Mesendoderm (in vitro differentiated cells): ENCODE measurements at regions not wholly inside any gene's neighbourhood (a gene's known extent, or its start where the extent isn't known, plus 50 kb on each side); places are given as distances from the start of the nearest gene placed in this dataset.

Experiments
- DNase-seq: peaks from one replicate; pipeline ENCODE4 v3.0.0; 2013
- H2AK5ac ChIP-seq: 2 replicates; pipeline ENCODE4 v1.6.1; 2013; ENCODE audit warnings: low read length, inconsistent platforms
- H2BK120ac ChIP-seq: 2 replicates; pipeline ENCODE4 v1.6.1; 2013; ENCODE audit warnings: low read depth, mild to moderate bottlenecking, low read length, moderate library complexity, mixed read lengths
- H2BK15ac ChIP-seq: replicated peaks from 2 replicates; pipeline ENCODE4 v1.6.1; 2013; ENCODE audit warnings: low read depth, mild to moderate bottlenecking, moderate library complexity
- H2BK5ac ChIP-seq: 2 replicates; pipeline ENCODE4 v1.6.1; 2013; ENCODE audit warnings: low read length, inconsistent platforms
- H3K18ac ChIP-seq: 2 replicates; pipeline ENCODE4 v1.6.1; 2013; ENCODE audit warnings: mild to moderate bottlenecking, low read length, mixed read lengths
- H3K23ac ChIP-seq: one replicate; pipeline ENCODE4 v1.6.1; 2013; ENCODE audit warnings: low read length
- H3K27ac ChIP-seq: 2 replicates; pipeline ENCODE4 v1.5.1; 2013; ENCODE audit warnings: low read depth, mild to moderate bottlenecking, inconsistent platforms, low read length, moderate library complexity
- H3K27me3 ChIP-seq: 2 replicates; pipeline ENCODE4 v1.6.1; 2013; ENCODE audit warnings: low read length, control low read depth, mild to moderate bottlenecking, inconsistent platforms; ENCODE audit not compliant: insufficient read depth, poor library complexity
- H3K36me3 ChIP-seq: 2 replicates; pipeline ENCODE4 v1.6.1; 2013; ENCODE audit warnings: low read length, inconsistent platforms; ENCODE audit not compliant: control insufficient read depth, insufficient read depth
- H3K4ac ChIP-seq: one replicate; pipeline ENCODE4 v1.6.1; 2013; ENCODE audit warnings: low read depth, mild to moderate bottlenecking, low read length, moderate library complexity
- H3K4me1 ChIP-seq: 2 replicates; pipeline ENCODE4 v1.6.1; 2013; ENCODE audit warnings: low read depth, low read length, inconsistent platforms; ENCODE audit not compliant: control insufficient read depth
- H3K4me2 ChIP-seq: 2 replicates; pipeline ENCODE4 v1.6.1; 2013; ENCODE audit warnings: low read length
- H3K4me3 ChIP-seq: 2 replicates; pipeline ENCODE4 v1.5.1; 2013; ENCODE audit warnings: mild to moderate bottlenecking, low read length
- H3K56ac ChIP-seq: one replicate; pipeline ENCODE4 v1.6.1; 2013; ENCODE audit warnings: low read length
- H3K79me1 ChIP-seq: 2 replicates; pipeline ENCODE4 v1.6.1; 2013; ENCODE audit warnings: low read length, inconsistent platforms
- H3K79me2 ChIP-seq: 2 replicates; pipeline ENCODE4 v1.6.1; 2013; ENCODE audit warnings: mild to moderate bottlenecking, low read length; ENCODE audit not compliant: control insufficient read depth, insufficient read depth
- H3K9ac ChIP-seq: 2 replicates; pipeline ENCODE4 v1.6.1; 2013; ENCODE audit warnings: low read length, inconsistent platforms
- H4K5ac ChIP-seq: one replicate; pipeline ENCODE4 v1.6.1; 2013; ENCODE audit warnings: low read length
- H4K8ac ChIP-seq: one replicate; pipeline ENCODE4 v1.6.1; 2013; ENCODE audit warnings: low read depth, mild to moderate bottlenecking, control low read depth, low read length, moderate library complexity
- WGBS: extraction: QIAGEN DNeasy Blood & Tissue Kit; methylation state at CpG from one replicate; pipeline ENCODE4 v1.1.7; 2013; ENCODE audit warnings: low lambda C conversion rate, missing lambda C conversion rate; ENCODE audit not compliant: insufficient coverage; ENCODE audit errors: extremely low coverage; 5-methylcytosine and 5-hydroxymethylcytosine counted together

GRCh38 chr1:232225336-232226131, 404.4 kb downstream of the SIPA1L2 start:
- Histone ChIP-seq H3K18ac (peak overlapping the region; percentile 82), H3K27ac (no peak overlapping the region), H2BK120ac (peak overlapping the region; percentile 74), H3K79me1 (no peaks in the 10 kb centered on the region), H3K79me2 (no peaks in the 10 kb centered on the region), H3K4me1 (peaks cover 4% of the 10 kb centered on the region), H2AK5ac (no peak overlapping the region), H3K56ac (peak overlapping the region; percentile 4), H4K8ac (no peak overlapping the region), H3K4ac (no peak overlapping the region), H2BK5ac (no peak overlapping the region), H4K5ac (no peak overlapping the region), H3K4me2 (no peak overlapping the region), H3K9ac (no peak overlapping the region), H3K4me3 (no peak overlapping the region), H3K23ac (no peak overlapping the region), H3K36me3 (no peaks in the 10 kb centered on the region), H3K27me3 (no peaks in the 10 kb centered on the region), H2BK15ac (no peak overlapping the region)
- no CpG with 5 or more reads among the region's 13 CpGs for WGBS
- DNase-seq = peak; percentile 46

- no peak overlapping the region for H3K56ac ChIP-seq
These were observed 406.0 kb downstream of the SIPA1L2 start for GRCh38 chr1:232223887-232224286.

GRCh38 chr1:232223183-232223708, 406.7 kb downstream of the SIPA1L2 start:
- H3K36me3 ChIP-seq = no peaks in the 10 kb centered on the region
- no peak overlapping the region for H2BK120ac ChIP-seq
- peaks cover 4% of the 10 kb centered on the region for H3K4me1 ChIP-seq
- no peaks in the 10 kb centered on the region for H3K79me1 ChIP-seq
- no peak overlapping the region for H3K4me2 ChIP-seq
- H3K4ac ChIP-seq = no peak overlapping the region
- no peak overlapping the region for H3K23ac ChIP-seq
- H3K27me3 ChIP-seq = no peaks in the 10 kb centered on the region
- no peak overlapping the region for H3K18ac ChIP-seq
- no peak overlapping the region for H4K8ac ChIP-seq
- H3K79me2 ChIP-seq = no peaks in the 10 kb centered on the region
- no peak overlapping the region for H3K56ac ChIP-seq
- H2BK15ac ChIP-seq = no peak overlapping the region
- H2BK5ac ChIP-seq = no peak overlapping the region
- no CpG with 5 or more reads among the region's 2 CpGs for WGBS
- DNase-seq = no peak
- H3K27ac ChIP-seq = no peak overlapping the region
- H3K9ac ChIP-seq = no peak overlapping the region
- no peak overlapping the region for H3K4me3 ChIP-seq
- H2AK5ac ChIP-seq = no peak overlapping the region
- H4K5ac ChIP-seq = no peak overlapping the region

More at GRCh38 chr1:232223887-232224286, 406.0 kb downstream of the SIPA1L2 start:
- Histone ChIP-seq H3K27me3 (no peaks in the 10 kb centered on the region), H3K23ac (no peak overlapping the region), H2BK15ac (no peak overlapping the region), H3K79me2 (no peaks in the 10 kb centered on the region), H3K18ac (no peak overlapping the region), H3K4ac (no peak overlapping the region), H3K27ac (no peak overlapping the region), H3K4me1 (peaks cover 4% of the 10 kb centered on the region), H3K4me3 (no peak overlapping the region), H3K9ac (no peak overlapping the region), H2AK5ac (no peak overlapping the region), H3K4me2 (no peak overlapping the region), H4K5ac (no peak overlapping the region), H4K8ac (no peak overlapping the region), H3K79me1 (no peaks in the 10 kb centered on the region), H3K36me3 (no peaks in the 10 kb centered on the region), H2BK5ac (no peak overlapping the region), H2BK120ac (no peak overlapping the region)
- no CpG with 5 or more reads among the region's 7 CpGs for WGBS
- DNase-seq = no peak

GRCh38 chr1:232222614-232223013, 407.3 kb downstream of the SIPA1L2 start:
- H3K4ac ChIP-seq = no peak overlapping the region
- H3K23ac ChIP-seq = no peak overlapping the region
- no peak for DNase-seq
- H2AK5ac ChIP-seq = no peak overlapping the region
- H3K79me1 ChIP-seq = no peaks in the 10 kb centered on the region
- no peak overlapping the region for H3K56ac ChIP-seq
- no peak overlapping the region for H2BK15ac ChIP-seq
- H2BK5ac ChIP-seq = no peak overlapping the region
- no peak overlapping the region for H3K4me3 ChIP-seq
- no peak overlapping the region for H4K5ac ChIP-seq
- no peak overlapping the region for H3K4me2 ChIP-seq
- no peak overlapping the region for H3K27ac ChIP-seq
- no peaks in the 10 kb centered on the region for H3K79me2 ChIP-seq
- no peak overlapping the region for H2BK120ac ChIP-seq
- no peak overlapping the region for H4K8ac ChIP-seq
- H3K27me3 ChIP-seq = no peaks in the 10 kb centered on the region
- no peaks in the 10 kb centered on the region for H3K36me3 ChIP-seq
- no CpG with 5 or more reads among the region's 4 CpGs for WGBS
- peaks cover 4% of the 10 kb centered on the region for H3K4me1 ChIP-seq
- no peak overlapping the region for H3K18ac ChIP-seq
- H3K9ac ChIP-seq = no peak overlapping the region

GRCh38 chr1:232221802-232222499, 408.0 kb downstream of the SIPA1L2 start:
- Histone ChIP-seq H3K79me1 (no peaks in the 10 kb centered on the region), H2BK15ac (no peak overlapping the region), H3K4me2 (no peak overlapping the region), H3K27ac (no peak overlapping the region), H3K9ac (no peak overlapping the region), H3K4me1 (peaks cover 2% of the 10 kb centered on the region), H2AK5ac (no peak overlapping the region), H2BK120ac (no peak overlapping the region), H3K23ac (no peak overlapping the region), H3K36me3 (no peaks in the 10 kb centered on the region), H4K5ac (no peak overlapping the region), H2BK5ac (no peak overlapping the region), H3K56ac (no peak overlapping the region), H3K4me3 (no peak overlapping the region), H3K27me3 (no peaks in the 10 kb centered on the region), H3K79me2 (no peaks in the 10 kb centered on the region), H4K8ac (no peak overlapping the region), H3K4ac (no peak overlapping the region), H3K18ac (no peak overlapping the region)
- no peak for DNase-seq
- WGBS = no CpG with 5 or more reads among the region's 3 CpGs
